ENCODE measurements at regions not wholly inside any gene's neighbourhood (a gene's known extent, or its start where the extent isn't known, plus 50 kb on each side); places are given as distances from the start of the nearest gene placed in this dataset.
"Not testable (repeated sequence)": the region's sequence is repeated elsewhere in the genome, so short reads cannot be mapped to it uniquely, and the experiment has no call there.

- DNase-seq (ENCODE audit: low spot score) = no peak
These were observed 127.1 kb upstream of the POC5 start for GRCh38 chr5:75844301-75844700.

GRCh38 chr5:75843319-75843718, 126.1 kb upstream of the POC5 start:
- no peak for DNase-seq (ENCODE audit: low spot score)

GRCh38 chr5:75839547-75839946, 122.3 kb upstream of the POC5 start:
- no peak for DNase-seq (ENCODE audit: low spot score)

- no peak for DNase-seq (ENCODE audit: low spot score)
These were observed 120.1 kb upstream of the POC5 start for GRCh38 chr5:75837258-75837841.

GRCh38 chr5:75831561-75831960, 114.3 kb upstream of the POC5 start:
- no peak for DNase-seq (ENCODE audit: low spot score)

- DNase-seq (ENCODE audit: low spot score) = no peak
These were observed 110.8 kb upstream of the POC5 start for GRCh38 chr5:75828029-75828428.

GRCh38 chr5:75824323-75824722, 107.1 kb upstream of the POC5 start:
- DNase-seq (ENCODE audit: low spot score) = no peak

- DNase-seq (ENCODE audit: low spot score) = no peak
These were observed 106.6 kb upstream of the POC5 start for GRCh38 chr5:75823811-75824210.

GRCh38 chr5:75818661-75819060, 101.4 kb upstream of the POC5 start:
- DNase-seq (ENCODE audit: low spot score) = no peak

GRCh38 chr5:75799695-75800094, 82.5 kb upstream of the POC5 start:
- not testable (repeated sequence) for DNase-seq (ENCODE audit: low spot score)

GRCh38 chr5:75769338-75769737, 52.1 kb upstream of the POC5 start:
- DNase-seq (ENCODE audit: low spot score) = not testable (repeated sequence)

Data from RKO (cell line).